Suprapubic skin (tissue), 4 donors: ENCODE measurements at regions not wholly inside any gene's neighbourhood (a gene's known extent, or its start where the extent isn't known, plus 50 kb on each side); places are given as distances from the start of the nearest gene placed in this dataset.

Experiments
- DNase-seq, 2 donors: peaks; one replicate each; pipeline ENCODE4 v3.0.0-alpha.2; 2019; ENCODE audit warnings: low spot score in 2 of 2
- H3K27ac ChIP-seq: fragments of 200-600 bp; sonication (generic); one replicate; pipeline ENCODE4 v1.5.1; 2019
- H3K27me3 ChIP-seq: fragments of 200-600 bp; sonication (generic); one replicate; pipeline ENCODE4 v1.5.1; 2019
- H3K36me3 ChIP-seq: fragments of 200-600 bp; sonication (generic); one replicate; pipeline ENCODE4 v1.5.1; 2019
- H3K4me1 ChIP-seq: fragments of 200-600 bp; sonication (generic); one replicate; pipeline ENCODE4 v1.5.1; 2019
- H3K4me3 ChIP-seq: fragments of 200-600 bp; sonication (generic); one replicate; pipeline ENCODE4 v1.5.1; 2019; ENCODE audit warnings: mild to moderate bottlenecking
- H3K9me3 ChIP-seq: fragments of 200-600 bp; sonication (generic); one replicate; pipeline ENCODE4 v1.5.1; 2019
- CTCF ChIP-seq, 2 donors: fragments of 200-600 bp in 1 of 2; fragments of 450-650 bp in 1 of 2; sonication (generic) in 1 of 2; IDR thresholded peaks; one replicate each; pipeline ENCODE4 v1.5.1; 2016 to 2019; ENCODE audit warnings: antibody characterized with exemption in 2 of 2, mild to moderate bottlenecking in 1 of 2, moderate library complexity in 1 of 2
- EP300 ChIP-seq: sonication (generic); formaldehyde crosslinking; IDR thresholded peaks from one replicate; pipeline ENCODE4 v1.6.1; 2017; ENCODE audit warnings: antibody characterized with exemption
- POLR2A ChIP-seq, 2 donors: fragments of 450-650 bp; IDR thresholded peaks; one replicate each; pipeline ENCODE4 v1.6.1; 2017; ENCODE audit warnings: antibody characterized with exemption in 2 of 2, mild to moderate bottlenecking in 2 of 2, moderate library complexity in 2 of 2
- POLR2AphosphoS5 ChIP-seq, 3 donors: sonication (generic); formaldehyde crosslinking; IDR thresholded peaks; one replicate each; pipeline ENCODE4 v1.6.1; 2017; ENCODE audit warnings: antibody characterized with exemption in 3 of 3
- WGBS: methylation state at CpG from one replicate; pipeline ENCODE4 v1.1.5; 2018; 5-methylcytosine and 5-hydroxymethylcytosine counted together

- no peak overlapping the region for H3K27ac ChIP-seq
- no peaks in the 10 kb centered on the region for H3K36me3 ChIP-seq
- no peaks in the 10 kb centered on the region for H3K4me1 ChIP-seq
- WGBS: 85% methylated on average over 18 of the region's 21 CpGs
- no peak for DNase-seq
- H3K9me3 ChIP-seq: no peaks in the 10 kb centered on the region
- H3K4me3 ChIP-seq: no peak overlapping the region
- peaks cover 22% of the 10 kb centered on the region for H3K27me3 ChIP-seq
- TF ChIP-seq POLR2AphosphoS5 (IDR thresholded peaks at IDR 0.05) (no peak), EP300 (no peak), POLR2A (IDR thresholded peaks at IDR 0.05) (no peak), CTCF (IDR thresholded peaks at IDR 0.05) (no peak)
Measured at GRCh38 chr9:126556560-126557250, 57.0 kb upstream of the LMX1B start.

- Histone ChIP-seq H3K9me3 (no peaks in the 10 kb centered on the region), H3K27ac (no peak overlapping the region), H3K36me3 (no peaks in the 10 kb centered on the region), H3K27me3 (peaks cover 30% of the 10 kb centered on the region), H3K4me1 (no peaks in the 10 kb centered on the region), H3K4me3 (no peak overlapping the region)
- WGBS: 27% methylated on average over 5 of the region's 6 CpGs
- DNase-seq: peak in 1 of 2 donors; percentile 75
- TF ChIP-seq CTCF (IDR thresholded peaks at IDR 0.05) (peak; percentile 76 to 94), POLR2AphosphoS5 (IDR thresholded peaks at IDR 0.05) (no peak)
Measured at GRCh38 chr9:126558051-126558665, 55.6 kb upstream of the LMX1B start.

- WGBS: 96% methylated on average over 2 of the region's 2 CpGs
- no peaks in the 10 kb centered on the region for H3K4me1 ChIP-seq
- H3K9me3 ChIP-seq: no peaks in the 10 kb centered on the region
- no peak overlapping the region for H3K27ac ChIP-seq
- H3K4me3 ChIP-seq: no peak overlapping the region
- H3K36me3 ChIP-seq: no peaks in the 10 kb centered on the region
- H3K27me3 ChIP-seq: peaks cover 41% of the 10 kb centered on the region
- TF ChIP-seq EP300 (no peak), POLR2AphosphoS5 (IDR thresholded peaks at IDR 0.05) (no peak), CTCF (IDR thresholded peaks at IDR 0.05) (no peak), POLR2A (IDR thresholded peaks at IDR 0.05) (no peak)
- no peak for DNase-seq
Measured at GRCh38 chr9:126559296-126559695, 54.4 kb upstream of the LMX1B start.

GRCh38 chr9:126561582-126561981 is 52.1 kb upstream of the LMX1B start:
- Histone ChIP-seq H3K4me1 (no peaks in the 10 kb centered on the region), H3K36me3 (no peaks in the 10 kb centered on the region), H3K27ac (no peak overlapping the region), H3K9me3 (no peaks in the 10 kb centered on the region), H3K4me3 (no peak overlapping the region), H3K27me3 (peaks cover 60% of the 10 kb centered on the region)
- 66% methylated on average over 9 of the region's 9 CpGs for WGBS
- TF ChIP-seq POLR2AphosphoS5 (IDR thresholded peaks at IDR 0.05) (no peak), CTCF (IDR thresholded peaks at IDR 0.05) (no peak), POLR2A (IDR thresholded peaks at IDR 0.05) (no peak), EP300 (no peak)
- DNase-seq: no peak

- H3K27me3 ChIP-seq: peaks cover 59% of the 10 kb centered on the region
- H3K9me3 ChIP-seq: no peaks in the 10 kb centered on the region
- no peaks in the 10 kb centered on the region for H3K36me3 ChIP-seq
- TF ChIP-seq POLR2AphosphoS5 (IDR thresholded peaks at IDR 0.05) (no peak), EP300 (no peak), POLR2A (IDR thresholded peaks at IDR 0.05) (no peak)
- no peaks in the 10 kb centered on the region for H3K4me1 ChIP-seq
- 90% methylated on average over 4 of the region's 4 CpGs for WGBS
- no peak overlapping the region for H3K4me3 ChIP-seq
- no peak overlapping the region for H3K27ac ChIP-seq
- DNase-seq: no peak
Measured at GRCh38 chr9:126563556-126563955, 50.2 kb upstream of the LMX1B start.
